ENCODE measurements at regions not wholly inside any gene's neighbourhood (a gene's known extent, or its start where the extent isn't known, plus 50 kb on each side); places are given as distances from the start of the nearest gene placed in this dataset.

- TF ChIP-seq CTCF (IDR thresholded peaks at IDR 0.05), result no peak
Observed at GRCh38 chr4:72677886-72678285, 108.9 kb upstream of the ADAMTS3 start.

GRCh38 chr4:72677265-72677664 is 108.2 kb upstream of the ADAMTS3 start:
- no peaks in the 10 kb centered on the region for H3K27me3 ChIP-seq
- intact Hi-C loops (cut with DNase I), result no loop called here
- no peak for DNase-seq (ENCODE audit: low spot score in 2 of 2)
- H3K4me1 ChIP-seq, result no peaks in the 10 kb centered on the region
- no peak for TF ChIP-seq CTCF (IDR thresholded peaks at IDR 0.05)
- H3K27ac ChIP-seq, result no peak overlapping the region
- no peaks in the 10 kb centered on the region for H3K36me3 ChIP-seq
- H3K9me3 ChIP-seq, result no peaks in the 10 kb centered on the region
- no peak overlapping the region for H3K4me3 ChIP-seq

More at GRCh38 chr4:72677886-72678285, 108.9 kb upstream of the ADAMTS3 start:
- no peaks in the 10 kb centered on the region for H3K27me3 ChIP-seq
- H3K4me1 ChIP-seq, result no peaks in the 10 kb centered on the region
- intact Hi-C loops (cut with DNase I), result no loop called here
- no peak overlapping the region for H3K27ac ChIP-seq
- no peaks in the 10 kb centered on the region for H3K36me3 ChIP-seq
- H3K9me3 ChIP-seq, result no peaks in the 10 kb centered on the region
- no peak overlapping the region for H3K4me3 ChIP-seq
- DNase-seq (ENCODE audit: low spot score in 2 of 2), result no peak

GRCh38 chr4:72671980-72672379 is 103.0 kb upstream of the ADAMTS3 start:
- Histone ChIP-seq H3K27ac (no peak overlapping the region), H3K9me3 (no peaks in the 10 kb centered on the region), H3K4me1 (no peaks in the 10 kb centered on the region), H3K4me3 (no peak overlapping the region), H3K36me3 (no peaks in the 10 kb centered on the region), H3K27me3 (no peaks in the 10 kb centered on the region)
- no peak for TF ChIP-seq CTCF (IDR thresholded peaks at IDR 0.05)
- intact Hi-C loops (cut with DNase I), result no loop called here
- DNase-seq (ENCODE audit: low spot score in 2 of 2), result no peak

- H3K9me3 ChIP-seq, result no peaks in the 10 kb centered on the region
- intact Hi-C loops (cut with DNase I), result no loop called here
- H3K36me3 ChIP-seq, result no peaks in the 10 kb centered on the region
- H3K4me3 ChIP-seq, result no peak overlapping the region
- DNase-seq (ENCODE audit: low spot score in 2 of 2), result no peak
- H3K4me1 ChIP-seq, result no peaks in the 10 kb centered on the region
- H3K27me3 ChIP-seq, result no peaks in the 10 kb centered on the region
- H3K27ac ChIP-seq, result no peak overlapping the region
- no peak for TF ChIP-seq CTCF (IDR thresholded peaks at IDR 0.05)
Observed at GRCh38 chr4:72670521-72670920, 101.5 kb upstream of the ADAMTS3 start.

- no peaks in the 10 kb centered on the region for H3K9me3 ChIP-seq
- no peak for DNase-seq (ENCODE audit: low spot score in 2 of 2)
- H3K4me1 ChIP-seq, result no peaks in the 10 kb centered on the region
- no peak overlapping the region for H3K27ac ChIP-seq
- no peaks in the 10 kb centered on the region for H3K36me3 ChIP-seq
- no peak overlapping the region for H3K4me3 ChIP-seq
- H3K27me3 ChIP-seq, result no peaks in the 10 kb centered on the region
- TF ChIP-seq CTCF (IDR thresholded peaks at IDR 0.05), result no peak
- intact Hi-C loops (cut with DNase I), result no loop called here
Observed at GRCh38 chr4:72666910-72667309, 97.9 kb upstream of the ADAMTS3 start.

All from ascending aorta (tissue), 2 donors.